ENCODE measurements at regions not wholly inside any gene's neighbourhood (a gene's known extent, or its start where the extent isn't known, plus 50 kb on each side); places are given as distances from the start of the nearest gene placed in this dataset.
A peak's percentile ranks its signal among the peaks of the same experiment; 100 is the strongest.

GRCh38 chr6:132130626-132131298, 179.6 kb upstream of the CCN2 start:
- no peak for DNase-seq (ENCODE audit: low spot score in 2 of 2, unreplicated experiment in 2 of 2)
- Mint-ChIP-seq H3K4me1 (peaks cover 19% of the 10 kb centered on the region), H3K4me3 (no peak overlapping the region), H3K9me3 (peaks cover 10% of the 10 kb centered on the region), H3K36me3 (no peaks in the 10 kb centered on the region), H3K27ac (peak overlapping the region; percentile 76), H3K27me3 (ENCODE audit: low read depth) (no peaks in the 10 kb centered on the region)
- no peak for TF ChIP-seq CTCF (IDR thresholded peaks at IDR 0.05; ENCODE audit: unreplicated experiment)

- no peaks in the 10 kb centered on the region for H3K36me3 Mint-ChIP-seq
- TF ChIP-seq CTCF (IDR thresholded peaks at IDR 0.05; ENCODE audit: unreplicated experiment) = no peak
- H3K4me3 Mint-ChIP-seq = no peak overlapping the region
- H3K4me1 Mint-ChIP-seq = peaks cover 19% of the 10 kb centered on the region
- H3K27me3 Mint-ChIP-seq (ENCODE audit: low read depth) = no peaks in the 10 kb centered on the region
- no peak for DNase-seq (ENCODE audit: low spot score in 2 of 2, unreplicated experiment in 2 of 2)
- H3K27ac Mint-ChIP-seq = no peak overlapping the region
- peaks cover 10% of the 10 kb centered on the region for H3K9me3 Mint-ChIP-seq
Measured at GRCh38 chr6:132128424-132128823, 177.3 kb upstream of the CCN2 start.

- Mint-ChIP-seq H3K27me3 (ENCODE audit: low read depth) (no peaks in the 10 kb centered on the region), H3K4me1 (peaks cover under 1% of the 10 kb centered on the region), H3K4me3 (no peak overlapping the region), H3K9me3 (peaks cover 10% of the 10 kb centered on the region), H3K27ac (no peak overlapping the region), H3K36me3 (no peaks in the 10 kb centered on the region)
- no peak for DNase-seq (ENCODE audit: low spot score in 2 of 2, unreplicated experiment in 2 of 2)
- TF ChIP-seq CTCF (IDR thresholded peaks at IDR 0.05; ENCODE audit: unreplicated experiment) = no peak
Measured at GRCh38 chr6:132126150-132126549, 175.0 kb upstream of the CCN2 start.

- Mint-ChIP-seq H3K27ac (no peak overlapping the region), H3K9me3 (peaks cover 10% of the 10 kb centered on the region), H3K36me3 (no peaks in the 10 kb centered on the region), H3K4me3 (no peak overlapping the region), H3K4me1 (no peaks in the 10 kb centered on the region), H3K27me3 (ENCODE audit: low read depth) (no peaks in the 10 kb centered on the region)
- TF ChIP-seq CTCF (IDR thresholded peaks at IDR 0.05; ENCODE audit: unreplicated experiment) = no peak
- DNase-seq (ENCODE audit: low spot score in 2 of 2, unreplicated experiment in 2 of 2) = no peak
Measured at GRCh38 chr6:132122871-132123270, 171.7 kb upstream of the CCN2 start.

- H3K27ac Mint-ChIP-seq = no peak overlapping the region
- peaks cover 7% of the 10 kb centered on the region for H3K9me3 Mint-ChIP-seq
- DNase-seq (ENCODE audit: low spot score in 2 of 2, unreplicated experiment in 2 of 2) = no peak
- no peak for TF ChIP-seq CTCF (IDR thresholded peaks at IDR 0.05; ENCODE audit: unreplicated experiment)
- H3K27me3 Mint-ChIP-seq (ENCODE audit: low read depth) = no peaks in the 10 kb centered on the region
- H3K4me3 Mint-ChIP-seq = no peak overlapping the region
- no peaks in the 10 kb centered on the region for H3K36me3 Mint-ChIP-seq
- no peaks in the 10 kb centered on the region for H3K4me1 Mint-ChIP-seq
Measured at GRCh38 chr6:132122176-132122575, 171.0 kb upstream of the CCN2 start.

GRCh38 chr6:132118144-132118543, 167.0 kb upstream of the CCN2 start:
- TF ChIP-seq CTCF (IDR thresholded peaks at IDR 0.05; ENCODE audit: unreplicated experiment) = no peak
- H3K36me3 Mint-ChIP-seq = no peaks in the 10 kb centered on the region
- DNase-seq (ENCODE audit: low spot score in 2 of 2, unreplicated experiment in 2 of 2) = no peak
- H3K27me3 Mint-ChIP-seq (ENCODE audit: low read depth) = no peaks in the 10 kb centered on the region
- no peak overlapping the region for H3K4me3 Mint-ChIP-seq
- no peaks in the 10 kb centered on the region for H3K9me3 Mint-ChIP-seq
- H3K27ac Mint-ChIP-seq = no peak overlapping the region
- peaks cover 12% of the 10 kb centered on the region for H3K4me1 Mint-ChIP-seq
